HG03095 (cell line): ENCODE measurements at regions not wholly inside any gene's neighbourhood (a gene's known extent, or its start where the extent isn't known, plus 50 kb on each side); places are given as distances from the start of the nearest gene placed in this dataset.
"Not testable (repeated sequence)": the region's sequence is repeated elsewhere in the genome, so short reads cannot be mapped to it uniquely, and the experiment has no call there.

Experiments used
- ATAC-seq: cut with Tn5 transposase; IDR thresholded peaks from one replicate; pipeline ENCODE4 v1.9.1; 2021; ENCODE audit warnings: moderate library complexity; ENCODE audit not compliant: unreplicated experiment

DNA sequence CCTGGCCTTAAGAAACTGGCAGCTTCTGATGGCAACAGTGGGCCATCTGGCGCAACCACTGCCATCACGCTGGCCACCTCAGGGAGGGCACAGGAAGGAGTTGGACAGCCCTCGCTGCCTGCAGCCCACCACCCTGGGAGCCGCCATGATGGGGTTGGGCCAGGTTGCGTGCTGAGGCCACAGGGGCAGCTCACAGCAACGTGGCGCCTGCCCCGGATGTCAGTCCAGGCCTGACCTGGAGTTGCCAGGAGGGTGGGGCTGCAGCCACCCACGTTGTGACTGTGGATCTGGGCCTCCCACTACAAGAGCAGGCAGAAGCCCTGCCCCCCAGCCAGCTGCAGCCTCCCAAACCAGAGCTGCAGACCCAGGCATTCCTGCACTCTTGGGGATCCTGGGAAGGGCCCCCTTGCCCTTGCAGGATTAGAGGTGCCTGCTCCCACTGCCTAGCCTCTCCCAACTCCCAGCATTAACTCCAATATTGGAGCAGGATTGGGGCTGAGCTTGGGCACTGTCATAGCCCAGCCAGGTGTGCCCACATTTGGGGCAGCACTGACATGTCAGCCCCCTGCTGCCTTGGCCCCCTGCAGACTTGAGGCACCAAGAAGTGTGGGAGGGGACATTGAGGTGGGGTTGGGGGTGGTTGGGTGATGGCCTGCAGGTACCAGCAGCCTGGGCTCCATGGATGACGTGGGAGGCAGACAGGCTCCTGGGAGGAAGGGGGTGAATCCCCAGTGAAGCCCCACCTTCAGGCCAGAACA, 468.9 kb upstream of the CCDC54 start:
- ATAC-seq, result no peak

DNA sequence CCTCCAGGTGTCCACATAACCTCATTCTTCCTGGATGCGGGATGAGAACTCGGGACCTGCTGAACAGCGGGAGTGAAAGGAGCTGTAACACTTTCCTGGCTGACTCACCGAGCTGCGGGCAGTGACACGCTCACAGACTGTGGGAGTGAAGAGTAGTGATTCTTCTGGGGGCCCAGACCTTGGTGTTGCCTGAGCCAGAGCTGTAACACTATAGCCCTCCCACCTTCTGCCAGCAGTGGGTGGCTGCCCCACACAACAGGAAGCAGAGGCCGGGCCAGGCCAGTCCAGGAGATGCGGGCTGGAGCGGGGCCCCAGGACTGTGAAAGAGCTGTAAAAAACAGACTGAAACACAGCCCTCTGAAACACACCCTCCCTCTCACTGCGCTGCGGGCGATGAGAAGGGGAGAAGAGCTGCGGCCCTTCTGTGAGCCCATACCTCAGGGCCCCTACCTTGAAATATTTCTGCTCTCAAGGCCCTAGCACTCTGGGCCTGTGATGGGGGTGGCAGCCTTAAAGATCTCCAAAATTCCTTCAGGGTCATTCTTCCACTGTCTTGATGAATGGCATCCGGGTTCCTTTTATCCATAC, 464.0 kb upstream of the CCDC54 start:
- ATAC-seq, result no peak

DNA sequence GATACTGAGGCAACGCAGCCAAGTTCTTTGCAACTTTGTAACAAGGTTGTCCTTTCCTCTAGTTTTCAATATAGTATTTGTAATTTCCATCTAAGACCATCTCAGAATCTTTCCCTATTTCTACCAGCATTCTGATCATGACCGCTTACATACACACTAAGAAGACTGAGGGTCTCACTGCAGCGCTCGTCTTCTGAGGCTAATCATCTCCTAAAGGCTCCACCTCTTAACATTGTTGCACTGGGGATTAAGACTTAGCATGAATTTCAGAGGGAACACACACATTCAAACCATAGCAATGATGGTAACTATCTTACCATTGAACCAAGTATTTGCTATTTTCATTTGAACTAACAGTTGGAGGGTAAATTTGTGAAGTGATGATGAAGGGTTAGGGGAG, 463.3 kb upstream of the CCDC54 start:
- ATAC-seq, result no peak

DNA sequence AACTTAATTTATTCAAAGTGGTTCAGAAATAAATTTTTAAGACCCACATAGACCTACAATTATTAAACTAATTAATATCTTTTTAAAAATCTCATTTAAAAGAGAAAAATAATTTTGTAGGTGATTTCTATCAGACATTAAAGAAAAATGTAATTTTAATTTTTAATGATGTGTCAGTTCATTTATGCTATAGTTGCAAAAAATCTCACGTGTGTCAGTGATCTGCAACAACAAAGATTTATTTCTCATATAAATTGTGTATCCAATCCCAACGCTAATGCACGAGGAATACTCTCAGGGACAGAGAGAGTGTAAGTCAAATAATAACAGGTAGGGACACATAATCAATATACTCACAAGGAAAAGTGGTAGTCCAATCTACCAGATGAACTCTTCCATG, 456.6 kb upstream of the CCDC54 start:
- no peak for ATAC-seq

DNA sequence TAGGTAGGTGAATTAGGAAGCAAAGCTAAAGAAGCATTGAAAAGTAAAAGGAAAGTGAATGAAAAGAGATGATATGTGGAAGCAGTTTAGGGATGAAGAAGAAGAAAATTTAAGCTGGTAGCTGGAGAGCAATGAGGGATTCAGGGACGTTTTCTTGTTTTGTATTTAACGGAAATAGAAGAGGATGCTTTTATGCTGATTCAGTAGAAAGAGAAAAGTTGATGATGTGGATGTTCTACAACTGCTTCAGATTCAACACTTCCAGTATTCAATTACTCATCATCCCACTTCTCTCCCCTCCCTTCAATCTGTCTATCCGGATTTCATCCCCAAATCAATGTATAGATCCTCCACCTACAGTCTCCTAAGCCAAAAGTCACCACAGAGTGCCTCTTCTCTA, 448.2 kb upstream of the CCDC54 start:
- ATAC-seq, result no peak

DNA sequence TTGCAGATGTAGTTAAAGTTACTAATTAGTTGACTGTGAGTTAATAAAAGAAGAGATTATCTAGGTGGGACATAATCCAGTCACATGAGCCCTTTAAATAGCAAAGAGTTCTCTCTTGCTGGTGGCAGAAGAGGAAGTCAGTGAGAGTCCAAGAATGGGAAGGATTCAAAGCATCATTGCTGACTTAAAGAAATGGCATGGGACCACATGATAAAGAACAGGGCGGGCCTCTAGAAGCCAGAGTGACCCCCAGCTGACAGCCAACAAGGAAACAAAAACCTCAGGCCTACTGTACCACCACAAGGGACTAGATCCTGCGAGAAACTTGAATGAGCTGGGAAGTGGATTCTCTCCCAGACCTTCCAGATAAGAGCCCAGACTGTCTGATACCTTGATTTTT, 447.2 kb upstream of the CCDC54 start:
- no peak for ATAC-seq

DNA sequence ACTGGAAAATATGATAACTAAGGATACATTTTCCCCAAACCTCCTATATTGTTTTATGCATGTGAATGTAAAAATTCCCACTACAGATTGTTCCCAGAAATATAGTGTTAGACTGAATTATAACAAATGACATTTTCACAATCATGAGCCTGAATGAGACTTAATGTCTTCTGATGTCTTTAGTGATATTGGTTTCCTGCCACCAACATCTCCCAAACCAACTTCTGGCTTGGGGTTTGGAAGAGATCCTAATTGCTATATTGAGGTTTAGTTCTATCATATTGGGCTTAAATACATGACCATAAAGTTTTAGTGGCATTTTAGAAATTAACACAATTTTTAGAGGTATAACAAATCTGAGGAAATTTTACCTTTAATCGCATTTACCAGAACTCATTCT, 445.3 kb upstream of the CCDC54 start:
- no peak for ATAC-seq

DNA sequence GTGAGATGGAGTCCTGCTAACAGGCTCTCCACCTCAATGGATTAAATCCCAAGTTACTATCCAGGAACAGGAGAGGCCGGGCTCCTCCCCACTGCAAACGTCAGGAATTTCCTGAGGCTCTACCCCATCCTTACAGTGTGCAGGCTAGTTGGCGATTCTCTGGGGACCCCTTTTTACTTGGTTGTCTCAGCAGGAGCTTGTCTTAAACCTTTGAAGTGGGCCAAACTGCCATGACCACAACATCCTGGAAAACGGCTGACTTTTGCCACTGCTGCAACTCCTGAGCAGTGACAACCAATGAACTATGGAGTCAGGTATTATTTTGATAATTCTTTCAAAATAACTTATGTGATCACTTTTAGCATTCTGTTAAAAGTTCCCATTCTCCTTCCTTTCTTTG, 440.9 kb upstream of the CCDC54 start:
- ATAC-seq, result no peak

DNA sequence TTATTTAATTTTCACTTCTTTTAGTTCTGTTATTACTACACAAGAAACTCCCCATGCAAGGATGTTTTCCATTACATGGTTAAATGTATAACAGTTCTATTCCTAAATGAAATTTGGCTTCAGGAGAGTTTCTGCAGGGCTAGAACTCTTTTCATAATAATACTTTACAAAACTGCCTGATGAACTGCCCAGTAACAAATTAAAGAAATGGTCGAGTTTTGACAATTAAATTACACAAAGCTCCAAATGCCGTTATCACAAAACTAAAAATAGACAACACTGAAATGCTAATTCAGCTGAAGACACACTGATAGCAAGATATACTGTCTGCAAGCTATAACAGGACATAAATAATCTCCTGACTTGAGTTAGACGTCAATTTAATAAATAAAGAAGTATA, 435.2 kb upstream of the CCDC54 start:
- no peak for ATAC-seq

DNA sequence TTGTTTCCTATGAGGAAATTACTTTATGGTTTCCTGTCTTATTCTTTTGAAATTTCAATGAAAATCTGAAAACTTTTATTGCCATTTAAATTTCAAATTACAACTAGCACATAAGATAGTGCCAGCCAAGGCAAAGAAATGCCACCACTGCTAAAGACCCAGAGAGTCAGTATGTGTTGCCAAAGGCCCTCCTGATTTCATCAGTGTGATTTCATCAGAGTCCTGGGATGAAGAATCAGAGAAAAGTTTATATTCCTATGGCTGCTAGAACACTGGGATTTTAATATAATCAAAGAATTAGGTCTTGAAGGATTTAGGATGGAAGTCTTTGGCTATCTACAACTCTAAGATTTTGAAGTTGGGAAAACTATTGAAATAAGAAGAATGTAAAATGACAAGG, 434.2 kb upstream of the CCDC54 start:
- no peak for ATAC-seq

DNA sequence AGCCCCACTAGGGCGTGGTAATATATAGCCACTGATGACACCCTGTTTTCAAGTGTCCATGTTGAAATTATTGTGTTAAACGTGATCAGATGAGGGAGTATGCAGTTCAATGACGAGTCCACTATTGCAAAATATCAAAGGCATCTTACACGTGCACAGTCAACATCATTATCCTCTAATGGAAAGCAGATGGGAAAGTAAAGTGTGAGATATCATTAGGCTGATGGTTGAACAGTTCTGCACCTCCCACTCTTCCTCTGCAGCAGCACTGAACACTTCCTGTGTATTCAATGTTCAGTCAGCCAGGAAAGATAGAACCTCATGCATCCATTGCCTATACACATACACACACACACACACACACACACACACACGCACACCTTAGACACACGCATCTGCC, 431.8 kb upstream of the CCDC54 start:
- no peak for ATAC-seq

DNA sequence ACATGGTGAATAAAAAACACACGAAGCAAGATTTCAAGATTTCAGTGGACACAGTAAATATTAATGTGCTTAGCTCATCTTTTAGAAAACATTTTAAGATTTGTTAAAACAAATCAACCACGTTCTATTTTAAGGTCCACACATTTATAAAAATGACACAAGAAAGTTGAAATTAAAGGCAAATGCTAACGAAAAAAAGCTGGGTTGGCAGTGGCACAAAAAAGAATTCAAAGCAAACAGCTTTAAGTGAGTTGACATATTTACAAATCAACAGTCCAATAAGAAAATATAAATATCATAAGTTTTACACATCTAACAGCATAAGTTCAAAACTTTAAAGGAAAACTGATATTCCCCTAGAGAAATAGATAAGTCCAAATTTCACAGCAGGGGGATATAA, 430.4 kb upstream of the CCDC54 start:
- no peak for ATAC-seq

DNA sequence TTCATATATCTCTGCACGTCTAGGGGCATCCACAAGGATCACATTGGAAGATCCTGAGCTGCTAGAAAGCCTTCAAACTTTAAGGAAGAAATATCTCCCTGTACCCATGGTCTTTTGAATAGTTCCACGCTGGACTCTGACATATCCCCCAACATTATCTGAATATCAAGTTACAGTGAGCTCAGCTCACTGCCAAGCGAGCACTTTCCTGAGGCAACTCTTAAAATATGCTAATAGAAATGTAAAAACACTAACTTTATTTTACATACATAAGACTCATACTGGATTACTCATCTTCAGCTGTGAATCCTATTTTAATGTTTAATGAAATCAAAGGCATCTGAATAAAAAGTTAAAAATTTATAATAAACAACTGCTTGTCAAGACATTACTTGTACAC, 420.2 kb upstream of the CCDC54 start:
- no peak for ATAC-seq

DNA sequence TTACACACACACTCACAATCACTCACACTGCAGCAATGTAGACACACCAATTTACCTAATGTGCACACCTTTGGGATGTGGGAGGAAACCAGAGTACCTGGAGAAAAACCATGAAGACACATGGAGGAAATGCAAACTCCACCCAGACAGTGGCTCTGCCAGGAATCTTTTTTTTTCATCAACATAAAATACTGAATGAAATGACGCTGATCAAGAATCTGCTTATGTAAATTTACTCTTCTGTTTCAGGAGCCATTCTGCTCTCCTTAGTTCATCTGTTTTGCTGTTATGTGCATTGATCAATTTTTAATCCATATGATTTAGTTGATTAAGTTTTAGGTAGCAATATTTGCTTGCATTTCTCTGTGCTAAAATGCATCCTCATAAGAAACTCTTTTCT, 414.2 kb upstream of the CCDC54 start:
- ATAC-seq, result no peak

DNA sequence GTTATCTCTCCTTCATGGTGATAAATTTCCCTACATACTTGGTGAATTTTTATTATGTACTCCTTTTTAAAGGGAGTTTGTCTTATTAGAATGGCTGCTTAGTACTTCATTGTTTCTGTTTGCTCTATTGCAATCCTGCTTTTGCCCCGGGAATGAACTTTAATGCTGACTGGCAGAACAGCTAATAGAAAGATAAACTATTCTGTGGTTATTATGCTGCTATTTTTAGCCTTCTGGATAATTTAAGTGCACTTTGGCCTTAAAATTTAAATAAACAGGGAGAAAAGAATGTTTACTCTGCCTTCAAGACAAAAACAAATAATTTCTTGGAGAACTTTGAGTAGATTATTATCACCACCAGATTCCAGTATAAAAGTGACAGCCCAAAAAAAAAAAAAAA, 413.8 kb upstream of the CCDC54 start:
- ATAC-seq, result no peak

DNA sequence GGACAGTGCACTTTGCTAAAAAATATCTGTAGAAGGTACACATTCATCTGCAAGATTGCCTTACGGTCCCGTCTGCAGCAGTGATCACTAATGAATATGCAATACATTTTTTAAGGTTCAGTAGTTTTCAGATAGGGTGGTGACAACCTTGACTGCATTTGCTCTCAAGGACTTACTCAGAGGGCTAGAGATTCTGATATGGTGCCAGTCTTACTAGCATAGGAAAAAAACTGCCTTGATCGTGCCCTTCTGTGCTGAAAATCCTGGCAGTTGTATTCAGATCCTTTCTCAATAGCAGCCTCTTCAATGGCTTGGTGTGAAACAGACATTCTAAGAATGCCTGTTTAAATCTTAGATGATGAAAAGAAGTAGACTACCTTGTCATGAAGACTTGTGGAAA, 411.9 kb upstream of the CCDC54 start:
- no peak for ATAC-seq

DNA sequence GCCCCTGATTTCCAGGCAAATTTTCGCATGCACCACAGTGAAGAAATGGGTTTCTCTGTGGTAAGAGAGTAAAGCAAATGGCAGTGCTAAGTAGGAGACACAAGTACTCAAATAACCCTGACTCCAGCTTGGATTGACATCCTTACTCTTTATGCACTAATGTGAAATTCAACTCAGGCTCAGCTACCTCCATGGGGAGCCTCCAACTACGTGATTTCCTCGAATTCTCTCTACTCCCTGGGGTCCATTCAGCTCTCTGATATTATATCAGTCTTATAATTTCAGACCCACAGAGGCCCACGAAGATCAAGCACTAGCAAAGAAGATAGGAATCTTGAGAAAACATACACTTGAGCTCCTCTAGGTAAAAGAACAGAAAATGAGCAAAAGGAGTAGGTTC, 407.6 kb upstream of the CCDC54 start:
- ATAC-seq, result no peak

DNA sequence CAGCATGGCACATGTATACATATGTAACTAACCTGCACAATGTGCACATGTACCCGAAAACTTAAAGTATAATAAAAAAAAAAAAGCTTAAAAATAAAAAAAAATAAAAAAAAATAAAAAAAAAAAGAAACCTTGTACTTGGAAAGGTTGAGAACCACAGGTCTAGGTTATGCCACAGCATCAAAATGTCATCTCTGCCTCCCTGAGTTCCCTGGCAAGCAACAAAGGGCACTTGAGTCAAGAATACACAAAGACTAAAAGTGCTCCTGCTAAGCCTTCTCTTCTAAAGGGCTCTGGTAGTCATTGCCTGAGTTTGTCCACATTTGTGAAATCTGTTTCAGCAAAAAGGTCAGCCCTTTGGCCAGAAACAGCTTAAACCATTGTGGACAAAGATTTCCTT, 395.8 kb upstream of the CCDC54 start:
- no peak for ATAC-seq

DNA sequence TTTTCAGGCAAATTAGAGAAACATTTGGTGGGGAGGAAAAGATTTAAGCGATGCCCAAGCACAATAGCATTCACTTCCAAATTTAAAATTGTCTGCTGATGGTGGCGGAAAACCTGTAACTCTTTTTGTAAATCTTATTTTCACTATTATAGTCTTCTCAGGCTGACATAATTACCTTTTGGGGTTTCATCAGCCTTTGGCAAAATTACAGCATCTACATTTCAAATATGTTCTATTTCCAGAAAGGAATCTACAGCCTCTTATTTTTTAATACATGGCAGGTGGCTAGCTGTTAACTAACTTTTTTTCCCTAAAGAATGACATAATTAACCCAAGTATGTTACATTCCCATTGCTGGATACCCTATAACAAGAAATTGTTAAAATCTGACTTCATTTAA, 391.5 kb upstream of the CCDC54 start:
- no peak for ATAC-seq

DNA sequence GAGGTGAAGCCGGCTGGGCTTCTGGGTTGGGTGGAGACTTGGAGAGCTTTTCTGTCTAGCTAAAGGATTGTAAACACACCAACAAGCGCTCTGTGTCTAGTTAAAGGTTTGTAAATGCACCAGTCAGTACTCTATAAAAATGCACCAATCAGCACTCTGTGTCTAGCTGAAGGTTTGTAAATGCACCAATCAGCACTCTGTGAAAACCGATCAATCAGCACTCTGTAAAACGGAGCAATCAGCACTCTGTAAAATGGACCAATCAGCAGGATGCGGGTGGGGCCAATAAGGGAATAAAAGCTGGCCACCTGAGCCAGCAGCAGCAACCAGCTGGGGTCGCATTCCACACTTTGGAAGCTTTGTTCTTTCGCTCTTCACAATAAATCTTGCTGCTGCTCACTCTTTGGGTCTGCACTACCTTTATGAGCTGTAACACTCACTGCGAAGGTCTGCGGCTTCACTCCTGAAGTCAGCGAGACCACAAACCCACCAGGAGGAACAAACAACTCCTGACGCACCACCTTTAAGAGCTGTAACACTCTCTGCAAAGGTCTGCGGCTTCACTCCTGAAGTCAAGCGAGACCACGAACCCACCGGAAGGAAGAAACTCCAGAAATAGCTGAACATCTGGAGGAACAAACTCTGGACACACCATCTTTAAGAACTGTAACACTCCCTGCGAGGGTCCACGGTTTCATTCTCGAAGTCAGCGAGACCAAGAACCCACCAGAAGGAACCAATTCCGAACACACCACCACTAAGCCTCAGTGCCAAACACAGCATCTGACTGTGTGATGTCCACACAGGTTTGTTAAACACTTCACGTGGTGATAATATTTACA, 378.2 kb upstream of the CCDC54 start:
- ATAC-seq, result peak; percentile 66

DNA sequence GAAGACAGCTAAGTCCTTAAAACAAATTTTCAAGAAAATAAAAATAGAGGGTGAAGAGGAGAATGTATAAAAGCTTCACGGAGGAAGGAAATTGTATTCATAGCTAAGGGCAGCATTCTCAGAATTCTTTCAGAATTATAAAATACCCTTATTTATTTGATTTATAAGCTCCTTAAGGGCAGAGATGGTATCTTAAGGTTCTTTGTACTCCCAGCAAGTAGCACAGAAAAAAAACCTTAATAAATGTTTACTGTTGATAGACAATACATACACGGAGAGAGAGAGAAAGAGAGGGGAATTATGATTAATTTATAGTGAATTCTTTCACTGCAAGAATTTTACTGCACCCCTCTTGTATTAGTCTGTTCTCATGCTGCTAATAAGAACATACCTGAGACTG, 375.6 kb upstream of the CCDC54 start:
- no peak for ATAC-seq

DNA sequence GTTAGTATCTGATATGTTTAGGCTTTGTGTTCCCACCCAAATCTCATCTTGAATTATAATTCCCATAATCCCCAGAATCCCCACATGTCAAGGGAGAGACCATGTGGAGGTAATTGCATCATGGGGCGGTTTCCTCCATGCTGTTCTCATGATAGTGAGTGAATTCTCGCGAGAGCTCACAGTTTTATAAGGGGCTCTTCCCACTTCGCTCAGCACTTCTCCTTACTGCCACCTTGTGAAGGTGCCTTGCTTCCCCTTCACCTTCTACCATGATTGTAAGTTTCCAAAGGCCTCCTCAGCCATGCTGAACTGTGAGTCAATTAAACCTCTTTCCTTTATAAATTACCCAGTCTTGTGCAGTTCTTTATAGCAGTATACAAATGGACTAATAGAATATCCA, 371.9 kb upstream of the CCDC54 start:
- ATAC-seq, result not testable (repeated sequence)
